Peyer's patch (tissue), 4 donors: ENCODE measurements at regions not wholly inside any gene's neighbourhood (a gene's known extent, or its start where the extent isn't known, plus 50 kb on each side); places are given as distances from the start of the nearest gene placed in this dataset.

ENCODE experiments used
- DNase-seq, 3 donors: peaks; one replicate each; pipeline ENCODE4 v3.0.0-alpha.2; 2017 to 2019
- H3K27ac ChIP-seq, 4 donors: fragments of 200-600 bp; sonication (generic); one replicate each; pipeline ENCODE4 v1.5.1; 2016 to 2019
- H3K27me3 ChIP-seq, 2 donors: fragments of 200-600 bp; sonication (generic); one replicate each; pipeline ENCODE4 v1.5.1; 2019
- H3K36me3 ChIP-seq, 3 donors: fragments of 200-600 bp; sonication (generic); one replicate each; pipeline ENCODE4 v1.5.1; 2016 to 2019
- H3K4me1 ChIP-seq, 4 donors: fragments of 200-600 bp; sonication (generic); one replicate each; pipeline ENCODE4 v1.5.1; 2016 to 2019
- H3K4me3 ChIP-seq, 4 donors: fragments of 200-600 bp; sonication (generic); 1 replicate in 3 of 4; 2 replicates in 1 of 4; pipeline ENCODE4 v1.5.1; 2016 to 2019; ENCODE audit warnings: mild to moderate bottlenecking in 1 of 4
- H3K9me3 ChIP-seq, 4 donors: fragments of 200-600 bp; sonication (generic); one replicate each; pipeline ENCODE4 v1.5.1; 2016 to 2019; ENCODE audit warnings: mild to moderate bottlenecking in 1 of 4
- CTCF ChIP-seq, 6 experiments: fragments of 450-650 bp in 4 of 6; fragments of 200-600 bp in 2 of 6; sonication (generic) in 1 of 6; IDR thresholded peaks; one replicate each; pipeline ENCODE4 v1.5.1; 2017 to 2019; ENCODE audit warnings: antibody characterized with exemption in 6 of 6, mild to moderate bottlenecking in 3 of 6, moderate library complexity in 1 of 6
- POLR2A ChIP-seq, 2 donors: fragments of 450-650 bp; IDR thresholded peaks; one replicate each; pipeline ENCODE4 v1.5.1; 2017; ENCODE audit warnings: antibody characterized with exemption in 2 of 2, mild to moderate bottlenecking in 2 of 2, moderate library complexity in 2 of 2

GRCh38 chrX:28349888-28350287 is 237.4 kb upstream of the IL1RAPL1 start:
- DNase-seq, result no peak
- no peaks in the 10 kb centered on the region for H3K9me3 ChIP-seq
- TF ChIP-seq POLR2A (IDR thresholded peaks at IDR 0.05) (no peak), CTCF (IDR thresholded peaks at IDR 0.05) (no peak)
- no peak overlapping the region for H3K27ac ChIP-seq
- no peak overlapping the region for H3K4me3 ChIP-seq
- no peaks in the 10 kb centered on the region for H3K36me3 ChIP-seq
- H3K27me3 ChIP-seq, result no peaks in the 10 kb centered on the region
- no peaks in the 10 kb centered on the region for H3K4me1 ChIP-seq

GRCh38 chrX:28347476-28347875 is 239.8 kb upstream of the IL1RAPL1 start:
- Histone ChIP-seq H3K27ac (no peak overlapping the region), H3K36me3 (no peaks in the 10 kb centered on the region), H3K4me1 (no peaks in the 10 kb centered on the region), H3K27me3 (no peaks in the 10 kb centered on the region), H3K4me3 (no peak overlapping the region), H3K9me3 (no peaks in the 10 kb centered on the region)
- TF ChIP-seq CTCF (IDR thresholded peaks at IDR 0.05), result no peak
- no peak for TF ChIP-seq POLR2A (IDR thresholded peaks at IDR 0.05)
- DNase-seq, result no peak

- TF ChIP-seq CTCF (IDR thresholded peaks at IDR 0.05), result no peak
- TF ChIP-seq POLR2A (IDR thresholded peaks at IDR 0.05), result no peak
- no peak for DNase-seq
- no peak overlapping the region for H3K27ac ChIP-seq
Observed at GRCh38 chrX:28329156-28329555, 258.1 kb upstream of the IL1RAPL1 start.

GRCh38 chrX:28324321-28324721 is 262.9 kb upstream of the IL1RAPL1 start:
- H3K27ac ChIP-seq, result no peak overlapping the region
- TF ChIP-seq CTCF (IDR thresholded peaks at IDR 0.05), result no peak

More at GRCh38 chrX:28329156-28329555, 258.1 kb upstream of the IL1RAPL1 start:
- Histone ChIP-seq H3K4me1 (no peaks in the 10 kb centered on the region), H3K9me3 (no peaks in the 10 kb centered on the region), H3K27me3 (no peaks in the 10 kb centered on the region), H3K36me3 (no peaks in the 10 kb centered on the region), H3K4me3 (no peak overlapping the region)

GRCh38 chrX:28321286-28321685 is 266.0 kb upstream of the IL1RAPL1 start:
- no peaks in the 10 kb centered on the region for H3K36me3 ChIP-seq
- no peak overlapping the region for H3K4me3 ChIP-seq
- no peaks in the 10 kb centered on the region for H3K4me1 ChIP-seq
- H3K27me3 ChIP-seq, result no peaks in the 10 kb centered on the region
- H3K27ac ChIP-seq, result no peak overlapping the region
- no peaks in the 10 kb centered on the region for H3K9me3 ChIP-seq
- TF ChIP-seq POLR2A (IDR thresholded peaks at IDR 0.05), result no peak
- no peak for TF ChIP-seq CTCF (IDR thresholded peaks at IDR 0.05)
- DNase-seq, result no peak

More at GRCh38 chrX:28324321-28324721, 262.9 kb upstream of the IL1RAPL1 start:
- DNase-seq, result no peak
- Histone ChIP-seq H3K9me3 (no peaks in the 10 kb centered on the region), H3K36me3 (no peaks in the 10 kb centered on the region), H3K27me3 (no peaks in the 10 kb centered on the region), H3K4me1 (no peaks in the 10 kb centered on the region), H3K4me3 (no peak overlapping the region)

GRCh38 chrX:28312965-28313364 is 274.3 kb upstream of the IL1RAPL1 start:
- Histone ChIP-seq H3K27ac (no peak overlapping the region), H3K27me3 (no peaks in the 10 kb centered on the region), H3K9me3 (no peaks in the 10 kb centered on the region), H3K36me3 (no peaks in the 10 kb centered on the region), H3K4me3 (no peak overlapping the region), H3K4me1 (no peaks in the 10 kb centered on the region)
- TF ChIP-seq CTCF (IDR thresholded peaks at IDR 0.05) (no peak), POLR2A (IDR thresholded peaks at IDR 0.05) (no peak)
- DNase-seq, result no peak
